Gastroesophageal sphincter (tissue), 3 donors: ENCODE measurements at regions not wholly inside any gene's neighbourhood (a gene's known extent, or its start where the extent isn't known, plus 50 kb on each side); places are given as distances from the start of the nearest gene placed in this dataset.

Source experiments
- CTCF ChIP-seq, 4 experiments: fragments of 200-600 bp in 2 of 4; fragments of 450-650 bp in 2 of 4; sonication (generic) in 1 of 4; IDR thresholded peaks; one replicate each; pipeline ENCODE4 v1.5.1; 2017 to 2019; ENCODE audit warnings: antibody characterized with exemption in 4 of 4, mild to moderate bottlenecking in 2 of 4, moderate library complexity in 2 of 4
- POLR2A ChIP-seq, 2 donors: fragments of 450-650 bp; IDR thresholded peaks; one replicate each; pipeline ENCODE4 v1.6.1; 2017; ENCODE audit warnings: antibody characterized with exemption in 2 of 2, mild to moderate bottlenecking in 2 of 2, moderate library complexity in 1 of 2

DNA sequence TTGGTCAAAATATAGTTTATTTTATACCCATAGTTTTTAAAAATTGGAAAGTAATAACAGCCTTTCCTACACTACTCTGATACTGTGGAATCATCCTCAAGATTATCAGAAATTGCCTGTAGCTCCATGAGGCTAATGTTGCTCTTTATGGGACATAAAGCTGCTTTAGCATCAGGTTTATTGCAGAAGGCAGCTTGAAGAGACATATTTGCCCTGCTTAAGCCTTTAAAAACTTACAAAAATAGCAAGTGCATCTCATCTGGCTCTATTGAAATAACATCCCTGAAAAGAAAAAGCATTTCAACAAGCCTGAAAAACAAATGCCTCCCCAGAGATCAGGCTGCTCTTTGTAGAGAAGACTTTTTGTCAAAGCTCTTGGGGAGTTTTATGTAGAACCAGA lies 142.9 kb upstream of the MON1B start:
- no peak for TF ChIP-seq CTCF (IDR thresholded peaks at IDR 0.05)
- no peak for TF ChIP-seq POLR2A (IDR thresholded peaks at IDR 0.05)
